ENCODE measurements at regions not wholly inside any gene's neighbourhood (a gene's known extent, or its start where the extent isn't known, plus 50 kb on each side); places are given as distances from the start of the nearest gene placed in this dataset.
"Not testable (repeated sequence)": the region's sequence is repeated elsewhere in the genome, so short reads cannot be mapped to it uniquely, and the experiment has no call there.

GRCh38 chr11:13197374-13197773 is 80.2 kb upstream of the BMAL1 start:
- H2BK120ac ChIP-seq (ENCODE audit: insufficient read depth, low read length, poor library complexity); H3K9ac ChIP-seq (ENCODE audit: low read length): not testable (repeated sequence)

DNA sequence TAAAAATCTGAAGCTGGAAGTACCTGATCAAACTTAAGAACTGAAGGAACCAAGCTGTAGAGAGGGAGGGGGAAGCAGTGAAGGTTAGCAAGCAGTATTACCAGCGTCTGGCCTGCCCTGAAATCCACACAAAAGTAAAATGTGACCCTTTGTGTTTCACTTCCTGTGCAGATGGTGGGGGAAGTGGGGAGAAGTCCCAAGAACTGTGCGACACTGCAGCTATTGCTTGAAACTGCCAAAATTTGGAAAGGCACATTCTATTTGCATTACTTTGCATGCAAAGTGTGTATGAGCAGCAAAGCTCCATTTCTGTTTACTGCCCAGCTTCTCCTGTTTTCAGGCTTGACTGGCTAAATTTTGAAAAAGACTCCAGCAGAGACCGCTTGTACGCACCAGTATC is 72.1 kb upstream of the BMAL1 start:
- DNase-seq = no peak
- Histone ChIP-seq H2AK5ac (ENCODE audit: low read length) (no peak overlapping the region), H3K18ac (ENCODE audit: low read length) (no peak overlapping the region), H3K79me1 (ENCODE audit: low read length) (peaks cover 7% of the 10 kb centered on the region), H4K91ac (ENCODE audit: low read depth, low read length) (no peak overlapping the region), H3K4me3 (ENCODE audit: low read depth, low read length) (no peak overlapping the region), H3K27ac (ENCODE audit: low read depth, low read length) (no peak overlapping the region), H2AFZ (ENCODE audit: insufficient read depth, low read length, poor library complexity) (peak overlapping the region; percentile 27), H3K9ac (ENCODE audit: low read length) (no peak overlapping the region), H3K4me2 (ENCODE audit: low read length) (no peak overlapping the region), H2BK12ac (ENCODE audit: low read length) (peak overlapping the region; percentile 32), H3K79me2 (ENCODE audit: control insufficient read depth, insufficient read depth, low read length, poor library complexity) (no peaks in the 10 kb centered on the region), H3K9me3 (ENCODE audit: insufficient read depth, low read depth, low read length) (no peaks in the 10 kb centered on the region), H3K36me3 (ENCODE audit: control insufficient read depth in 1 of 2, insufficient read depth in 2 of 2, low read length in 2 of 2) (no peaks in the 10 kb centered on the region), H2BK5ac (ENCODE audit: low read depth, low read length, poor library complexity) (no peak overlapping the region), H2BK120ac (ENCODE audit: insufficient read depth, low read length, poor library complexity) (no peak overlapping the region), H3K14ac (ENCODE audit: low read length) (no peak overlapping the region), H4K12ac (ENCODE audit: low read depth, low read length) (no peak overlapping the region), H3K27me3 (ENCODE audit: insufficient read depth, low read length) (no peaks in the 10 kb centered on the region), H3K23ac (ENCODE audit: low read length) (no peak overlapping the region), H3K4ac (ENCODE audit: low read depth, low read length) (no peak overlapping the region), H3K4me1 (ENCODE audit: control insufficient read depth in 1 of 2, insufficient read depth in 2 of 2, low read length in 2 of 2) (peaks cover 7 to 14% of the 10 kb centered on the region in 2 experiments), H4K8ac (ENCODE audit: low read depth, low read length) (no peak overlapping the region)
- no CpG with 5 or more reads among the region's 4 CpGs for WGBS (ENCODE audit: extremely low coverage, insufficient coverage, insufficient read length)

More at GRCh38 chr11:13197374-13197773, 80.2 kb upstream of the BMAL1 start:
- H3K27ac ChIP-seq (ENCODE audit: low read depth, low read length); H3K36me3 ChIP-seq (ENCODE audit: control insufficient read depth in 1 of 2, insufficient read depth in 2 of 2, low read length in 2 of 2); H2AK5ac ChIP-seq (ENCODE audit: low read length); H2AFZ ChIP-seq (ENCODE audit: insufficient read depth, low read length, poor library complexity); H3K14ac ChIP-seq (ENCODE audit: low read length); H3K79me1 ChIP-seq (ENCODE audit: low read length); H3K4me3 ChIP-seq (ENCODE audit: low read depth, low read length); H3K4me2 ChIP-seq (ENCODE audit: low read length); H4K91ac ChIP-seq (ENCODE audit: low read depth, low read length); H3K23ac ChIP-seq (ENCODE audit: low read length); H3K4me1 ChIP-seq (ENCODE audit: control insufficient read depth in 1 of 2, insufficient read depth in 2 of 2, low read length in 2 of 2); H2BK5ac ChIP-seq (ENCODE audit: low read depth, low read length, poor library complexity); H4K8ac ChIP-seq (ENCODE audit: low read depth, low read length); DNase-seq; H3K79me2 ChIP-seq (ENCODE audit: control insufficient read depth, insufficient read depth, low read length, poor library complexity); H4K12ac ChIP-seq (ENCODE audit: low read depth, low read length); H2BK12ac ChIP-seq (ENCODE audit: low read length); H3K18ac ChIP-seq (ENCODE audit: low read length); H3K9me3 ChIP-seq (ENCODE audit: insufficient read depth, low read depth, low read length); H3K4ac ChIP-seq (ENCODE audit: low read depth, low read length); H3K27me3 ChIP-seq (ENCODE audit: insufficient read depth, low read length): not testable (repeated sequence)
- WGBS (ENCODE audit: extremely low coverage, insufficient coverage, insufficient read length) = no CpG with 5 or more reads among the region's 1 CpG

GRCh38 chr11:13206086-13206640 is 71.4 kb upstream of the BMAL1 start:
- no CpG with 5 or more reads among the region's 6 CpGs for WGBS (ENCODE audit: extremely low coverage, insufficient coverage, insufficient read length)
- no peak overlapping the region for H4K12ac ChIP-seq (ENCODE audit: low read depth, low read length)
- H3K4me3 ChIP-seq (ENCODE audit: low read depth, low read length) = no peak overlapping the region
- H4K8ac ChIP-seq (ENCODE audit: low read depth, low read length) = no peak overlapping the region
- H3K79me1 ChIP-seq (ENCODE audit: low read length) = peaks cover 7% of the 10 kb centered on the region
- no peak overlapping the region for H3K23ac ChIP-seq (ENCODE audit: low read length)
- no peak overlapping the region for H2AK5ac ChIP-seq (ENCODE audit: low read length)
- no peak overlapping the region for H3K9ac ChIP-seq (ENCODE audit: low read length)
- H3K4me1 ChIP-seq (ENCODE audit: control insufficient read depth in 1 of 2, insufficient read depth in 2 of 2, low read length in 2 of 2) = peaks cover 7 to 14% of the 10 kb centered on the region in 2 experiments
- no peak overlapping the region for H3K4ac ChIP-seq (ENCODE audit: low read depth, low read length)
- H2BK5ac ChIP-seq (ENCODE audit: low read depth, low read length, poor library complexity) = no peak overlapping the region
- H3K9me3 ChIP-seq (ENCODE audit: insufficient read depth, low read depth, low read length) = no peaks in the 10 kb centered on the region
- DNase-seq = no peak
- H2AFZ ChIP-seq (ENCODE audit: insufficient read depth, low read length, poor library complexity) = no peak overlapping the region
- no peak overlapping the region for H2BK12ac ChIP-seq (ENCODE audit: low read length)
- no peak overlapping the region for H3K27ac ChIP-seq (ENCODE audit: low read depth, low read length)
- H3K27me3 ChIP-seq (ENCODE audit: insufficient read depth, low read length) = no peaks in the 10 kb centered on the region
- H3K4me2 ChIP-seq (ENCODE audit: low read length) = no peak overlapping the region
- H2BK120ac ChIP-seq (ENCODE audit: insufficient read depth, low read length, poor library complexity) = no peak overlapping the region
- no peak overlapping the region for H4K91ac ChIP-seq (ENCODE audit: low read depth, low read length)
- no peaks in the 10 kb centered on the region for H3K36me3 ChIP-seq (ENCODE audit: control insufficient read depth in 1 of 2, insufficient read depth in 2 of 2, low read length in 2 of 2)
- H3K79me2 ChIP-seq (ENCODE audit: control insufficient read depth, insufficient read depth, low read length, poor library complexity) = no peaks in the 10 kb centered on the region
- H3K18ac ChIP-seq (ENCODE audit: low read length) = no peak overlapping the region
- H3K14ac ChIP-seq (ENCODE audit: low read length) = no peak overlapping the region

- Histone ChIP-seq H3K79me1 (ENCODE audit: low read length) (peaks cover 7% of the 10 kb centered on the region), H4K12ac (ENCODE audit: low read depth, low read length) (no peak overlapping the region), H4K91ac (ENCODE audit: low read depth, low read length) (peak overlapping the region; percentile 1), H2AK5ac (ENCODE audit: low read length) (no peak overlapping the region), H4K8ac (ENCODE audit: low read depth, low read length) (no peak overlapping the region), H3K79me2 (ENCODE audit: control insufficient read depth, insufficient read depth, low read length, poor library complexity) (no peaks in the 10 kb centered on the region), H3K4me2 (ENCODE audit: low read length) (no peak overlapping the region), H3K23ac (ENCODE audit: low read length) (no peak overlapping the region), H2BK12ac (ENCODE audit: low read length) (no peak overlapping the region), H3K18ac (ENCODE audit: low read length) (no peak overlapping the region), H3K9ac (ENCODE audit: low read length) (no peak overlapping the region), H3K4ac (ENCODE audit: low read depth, low read length) (no peak overlapping the region), H3K14ac (ENCODE audit: low read length) (no peak overlapping the region), H2BK5ac (ENCODE audit: low read depth, low read length, poor library complexity) (peak overlapping the region; percentile 55), H3K4me1 (ENCODE audit: control insufficient read depth in 1 of 2, insufficient read depth in 2 of 2, low read length in 2 of 2) (peaks cover 7 to 14% of the 10 kb centered on the region in 2 experiments), H2AFZ (ENCODE audit: insufficient read depth, low read length, poor library complexity) (no peak overlapping the region), H3K9me3 (ENCODE audit: insufficient read depth, low read depth, low read length) (no peaks in the 10 kb centered on the region), H2BK120ac (ENCODE audit: insufficient read depth, low read length, poor library complexity) (no peak overlapping the region), H3K27ac (ENCODE audit: low read depth, low read length) (peak overlapping the region; percentile 57), H3K27me3 (ENCODE audit: insufficient read depth, low read length) (no peaks in the 10 kb centered on the region), H3K36me3 (ENCODE audit: control insufficient read depth in 1 of 2, insufficient read depth in 2 of 2, low read length in 2 of 2) (no peaks in the 10 kb centered on the region), H3K4me3 (ENCODE audit: low read depth, low read length) (no peak overlapping the region)
- no peak for DNase-seq
- no CpG with 5 or more reads among the region's 3 CpGs for WGBS (ENCODE audit: extremely low coverage, insufficient coverage, insufficient read length)
Measured at GRCh38 chr11:13207270-13207664, 70.3 kb upstream of the BMAL1 start.
